DMS79 (cell line): ENCODE measurements at regions not wholly inside any gene's neighbourhood (a gene's known extent, or its start where the extent isn't known, plus 50 kb on each side); places are given as distances from the start of the nearest gene placed in this dataset.
"Not testable (repeated sequence)": the region's sequence is repeated elsewhere in the genome, so short reads cannot be mapped to it uniquely, and the experiment has no call there.

Experiments
- DNase-seq: peaks from one replicate; lab custom pipeline; 2025; lab: John Stamatoyannopoulos, UW

GRCh38 chr21:36207577-36208320, 51.1 kb downstream of the DOP1B start:
- no peak for DNase-seq

- DNase-seq = no peak
Measured at GRCh38 chr21:36208326-36209013, 51.8 kb downstream of the DOP1B start.

GRCh38 chr21:36209626-36210171, 53.1 kb downstream of the DOP1B start:
- no peak for DNase-seq

- DNase-seq = no peak
Measured at GRCh38 chr21:36210779-36211659, 54.4 kb downstream of the DOP1B start.

GRCh38 chr21:36211660-36212512, 55.3 kb downstream of the DOP1B start:
- DNase-seq = no peak

- DNase-seq = no peak
Measured at GRCh38 chr21:36212513-36212780, 55.8 kb downstream of the DOP1B start.

- no peak for DNase-seq
Measured at GRCh38 chr21:36214561-36214960, 57.9 kb downstream of the DOP1B start.

- no peak for DNase-seq
Measured at GRCh38 chr21:36217743-36218142, 61.1 kb downstream of the DOP1B start.

GRCh38 chr21:36218691-36219090, 62.1 kb downstream of the DOP1B start:
- no peak for DNase-seq

- no peak for DNase-seq
Measured at GRCh38 chr21:36223451-36223850, 66.8 kb downstream of the DOP1B start.

- no peak for DNase-seq
Measured at GRCh38 chr21:36229181-36229580, 72.6 kb downstream of the DOP1B start.

- DNase-seq = not testable (repeated sequence)
Measured at GRCh38 chr21:36231444-36231843, 74.8 kb downstream of the DOP1B start.

GRCh38 chr21:36232641-36233040, 76.0 kb downstream of the DOP1B start:
- no peak for DNase-seq

GRCh38 chr21:36235058-36235582, 78.5 kb downstream of the DOP1B start:
- DNase-seq = no peak

GRCh38 chr21:36236052-36236730, 79.6 kb downstream of the DOP1B start:
- no peak for DNase-seq

- no peak for DNase-seq
Measured at GRCh38 chr21:36237441-36237840, 80.8 kb downstream of the DOP1B start.

- no peak for DNase-seq
Measured at GRCh38 chr21:36239585-36239984, 80.4 kb upstream of the MORC3 start.

- DNase-seq = no peak
Measured at GRCh38 chr21:36241717-36242116, 78.3 kb upstream of the MORC3 start.

GRCh38 chr21:36245115-36245514, 74.9 kb upstream of the MORC3 start:
- no peak for DNase-seq

- no peak for DNase-seq
Measured at GRCh38 chr21:36245649-36246048, 74.3 kb upstream of the MORC3 start.
